ENCODE measurements at regions not wholly inside any gene's neighbourhood (a gene's known extent, or its start where the extent isn't known, plus 50 kb on each side); places are given as distances from the start of the nearest gene placed in this dataset.

DNA sequence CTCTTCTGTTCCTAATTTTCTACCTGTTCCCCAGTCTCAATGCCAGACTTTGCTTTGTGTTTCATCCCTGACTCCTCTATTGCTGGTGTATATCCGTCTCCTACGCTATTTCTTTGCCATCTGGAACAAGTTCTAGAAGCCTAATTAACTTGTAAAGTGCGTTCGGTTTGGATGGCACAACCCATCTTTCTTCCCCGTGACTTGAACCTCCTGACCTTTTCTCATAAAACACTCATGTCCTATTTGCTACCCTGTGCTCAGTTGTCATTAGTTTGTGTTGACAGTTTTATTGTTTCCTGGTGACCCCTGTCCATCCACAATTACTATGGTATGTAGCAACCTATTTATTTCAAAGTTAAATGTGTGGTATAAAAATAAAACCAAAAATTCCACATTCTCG is 323.5 kb downstream of the TLE4 start:
- DNase-seq, result no peak
- no peaks in the 10 kb centered on the region for H3K27me3 ChIP-seq
- no peaks in the 10 kb centered on the region for H3K9me3 ChIP-seq
- no peak overlapping the region for H3K27ac ChIP-seq
- no peaks in the 10 kb centered on the region for H3K4me1 ChIP-seq (ENCODE audit: insufficient read depth)
- WGBS, 3 donors, result 81 to 88% (median 87%) methylated on average over 6 of the region's 6 CpGs
- H3K36me3 ChIP-seq, result no peaks in the 10 kb centered on the region
- TF ChIP-seq POLR2A (IDR thresholded peaks at IDR 0.05) (no peak), EP300 (IDR thresholded peaks at IDR 0.05) (no peak)
- TF ChIP-seq, protein P1, sequence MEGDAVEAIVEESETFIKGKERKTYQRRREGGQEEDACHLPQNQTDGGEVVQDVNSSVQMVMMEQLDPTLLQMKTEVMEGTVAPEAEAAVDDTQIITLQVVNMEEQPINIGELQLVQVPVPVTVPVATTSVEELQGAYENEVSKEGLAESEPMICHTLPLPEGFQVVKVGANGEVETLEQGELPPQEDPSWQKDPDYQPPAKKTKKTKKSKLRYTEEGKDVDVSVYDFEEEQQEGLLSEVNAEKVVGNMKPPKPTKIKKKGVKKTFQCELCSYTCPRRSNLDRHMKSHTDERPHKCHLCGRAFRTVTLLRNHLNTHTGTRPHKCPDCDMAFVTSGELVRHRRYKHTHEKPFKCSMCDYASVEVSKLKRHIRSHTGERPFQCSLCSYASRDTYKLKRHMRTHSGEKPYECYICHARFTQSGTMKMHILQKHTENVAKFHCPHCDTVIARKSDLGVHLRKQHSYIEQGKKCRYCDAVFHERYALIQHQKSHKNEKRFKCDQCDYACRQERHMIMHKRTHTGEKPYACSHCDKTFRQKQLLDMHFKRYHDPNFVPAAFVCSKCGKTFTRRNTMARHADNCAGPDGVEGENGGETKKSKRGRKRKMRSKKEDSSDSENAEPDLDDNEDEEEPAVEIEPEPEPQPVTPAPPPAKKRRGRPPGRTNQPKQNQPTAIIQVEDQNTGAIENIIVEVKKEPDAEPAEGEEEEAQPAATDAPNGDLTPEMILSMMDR (IDR thresholded peaks at IDR 0.05), result no peak
- intact Hi-C loops (cut with DNase I), result no loop called here
- no peak overlapping the region for H3K4me3 ChIP-seq

DNA sequence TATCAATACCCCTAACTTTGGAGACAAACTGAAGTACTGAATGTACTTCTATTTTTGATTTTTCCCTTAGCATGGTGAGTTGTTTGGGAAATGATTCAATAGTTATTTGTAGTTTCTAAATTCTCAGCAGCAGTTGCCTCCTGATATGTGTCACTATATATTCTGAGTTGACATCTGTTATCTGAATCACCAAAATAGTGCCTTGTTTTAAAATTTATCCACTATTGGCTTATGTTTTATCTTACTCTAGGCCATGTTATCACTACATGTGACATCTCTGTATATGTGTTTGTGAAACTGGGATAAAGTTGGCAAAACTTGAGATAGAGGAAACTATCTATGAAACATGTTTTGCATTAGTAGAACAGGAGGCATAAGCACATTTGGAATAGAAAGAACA is 317.6 kb downstream of the TLE4 start:
- no peak for DNase-seq

DNA sequence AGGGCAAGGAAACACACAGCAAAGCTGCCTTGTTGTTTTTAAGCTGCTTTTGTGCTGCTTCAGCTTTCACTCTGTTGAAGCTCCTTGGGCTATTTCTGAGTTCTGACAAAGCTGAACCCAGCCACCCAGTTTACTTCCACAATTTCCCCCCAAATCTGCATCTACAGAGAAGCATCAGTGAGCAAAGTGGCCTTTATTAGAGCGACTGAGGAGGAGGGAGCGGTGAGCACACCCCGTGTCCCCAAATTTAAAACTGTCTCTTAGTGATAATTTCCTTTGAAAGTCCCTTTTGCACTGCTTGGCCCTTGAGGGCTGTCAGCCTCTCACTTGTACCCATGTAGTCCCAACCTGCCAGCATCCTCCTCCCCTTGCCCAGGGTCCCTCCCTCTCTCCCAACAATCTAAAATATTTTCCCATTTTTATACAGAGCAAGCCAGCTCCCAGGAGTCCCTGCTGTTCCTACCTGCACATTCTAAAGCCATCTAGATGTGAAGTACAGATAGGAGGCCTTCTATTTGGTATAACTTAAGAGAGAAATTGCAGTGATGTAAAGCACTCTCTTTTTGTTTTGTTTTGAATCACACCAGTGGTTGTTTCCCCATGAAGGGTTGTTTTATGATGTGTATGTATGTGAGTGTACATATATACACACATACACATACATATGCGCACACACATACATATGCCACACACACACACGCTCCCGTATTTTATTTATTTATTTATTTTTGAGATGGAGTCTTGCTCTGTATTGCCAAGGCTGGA is 313.5 kb downstream of the TLE4 start:
- WGBS, 3 donors, result 96 to 98% (median 96%) methylated on average over 6 of the region's 6 CpGs
- no peak for TF ChIP-seq EP300 (IDR thresholded peaks at IDR 0.05)
- TF ChIP-seq, protein P1 (IDR thresholded peaks at IDR 0.05), result no peak
- TF ChIP-seq POLR2A (IDR thresholded peaks at IDR 0.05), result no peak

More for the DNA sequence above, 317.6 kb downstream of the TLE4 start:
- intact Hi-C loops (cut with DNase I), result no loop called here
- Histone ChIP-seq H3K9me3 (no peaks in the 10 kb centered on the region), H3K27me3 (no peaks in the 10 kb centered on the region), H3K4me1 (ENCODE audit: insufficient read depth) (no peaks in the 10 kb centered on the region), H3K4me3 (no peak overlapping the region), H3K36me3 (no peaks in the 10 kb centered on the region), H3K27ac (no peak overlapping the region)
- TF ChIP-seq EP300 (IDR thresholded peaks at IDR 0.05), result no peak
- TF ChIP-seq POLR2A (IDR thresholded peaks at IDR 0.05), result no peak
- TF ChIP-seq, protein P1 (IDR thresholded peaks at IDR 0.05), result no peak

DNA sequence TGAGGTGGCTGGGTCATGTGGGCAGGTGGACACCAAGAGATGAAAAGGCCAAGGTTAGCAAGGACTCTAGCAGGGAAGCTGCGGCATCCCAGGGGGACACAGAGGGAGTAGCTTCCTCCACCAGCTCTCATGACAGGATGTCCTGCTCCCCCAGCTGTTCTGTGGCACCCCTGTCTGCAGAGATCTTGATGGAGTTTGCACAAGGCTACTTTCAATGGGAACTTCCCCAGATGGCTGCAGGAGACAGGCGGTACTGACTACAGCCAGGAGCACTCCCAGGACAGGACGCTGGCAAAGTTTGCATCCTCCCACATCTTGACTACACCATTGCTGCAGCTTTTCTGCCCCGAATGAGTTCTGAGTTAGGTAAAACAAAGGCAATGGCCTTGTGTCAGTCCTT is 312.8 kb downstream of the TLE4 start:
- no peak overlapping the region for H3K4me3 ChIP-seq
- H3K9me3 ChIP-seq, result no peaks in the 10 kb centered on the region
- no peaks in the 10 kb centered on the region for H3K36me3 ChIP-seq
- intact Hi-C loops (cut with DNase I), result no loop called here
- no peak for TF ChIP-seq POLR2A (IDR thresholded peaks at IDR 0.05)
- TF ChIP-seq, protein P1 (IDR thresholded peaks at IDR 0.05), result no peak
- TF ChIP-seq EP300 (IDR thresholded peaks at IDR 0.05), result no peak
- DNase-seq, result no peak
- H3K27ac ChIP-seq, result no peak overlapping the region
- H3K27me3 ChIP-seq, result no peaks in the 10 kb centered on the region
- no peaks in the 10 kb centered on the region for H3K4me1 ChIP-seq (ENCODE audit: insufficient read depth)
- 62 to 76% (median 63%) methylated on average over 4 of the region's 4 CpGs for WGBS, 3 donors

More for the DNA sequence above, 313.5 kb downstream of the TLE4 start:
- DNase-seq, result no peak
- H3K36me3 ChIP-seq, result no peaks in the 10 kb centered on the region
- no peak overlapping the region for H3K4me3 ChIP-seq
- intact Hi-C loops (cut with DNase I), result no loop called here
- no peaks in the 10 kb centered on the region for H3K9me3 ChIP-seq
- H3K4me1 ChIP-seq (ENCODE audit: insufficient read depth), result no peaks in the 10 kb centered on the region
- H3K27ac ChIP-seq, result no peak overlapping the region
- no peaks in the 10 kb centered on the region for H3K27me3 ChIP-seq
